Activated effector memory CD4-positive, alpha-beta T cell treated with anti-CD3 and anti-CD28 coated beads, Interleukin-2, amount 50 U/mL, for 16 hours (primary cell): ENCODE measurements at regions not wholly inside any gene's neighbourhood (a gene's known extent, or its start where the extent isn't known, plus 50 kb on each side); places are given as distances from the start of the nearest gene placed in this dataset.
"Not testable (repeated sequence)": the region's sequence is repeated elsewhere in the genome, so short reads cannot be mapped to it uniquely, and the experiment has no call there.

Experiments used
- DNase-seq: peaks from one replicate; pipeline ENCODE4 v3.0.0-alpha.2; 2020

DNA sequence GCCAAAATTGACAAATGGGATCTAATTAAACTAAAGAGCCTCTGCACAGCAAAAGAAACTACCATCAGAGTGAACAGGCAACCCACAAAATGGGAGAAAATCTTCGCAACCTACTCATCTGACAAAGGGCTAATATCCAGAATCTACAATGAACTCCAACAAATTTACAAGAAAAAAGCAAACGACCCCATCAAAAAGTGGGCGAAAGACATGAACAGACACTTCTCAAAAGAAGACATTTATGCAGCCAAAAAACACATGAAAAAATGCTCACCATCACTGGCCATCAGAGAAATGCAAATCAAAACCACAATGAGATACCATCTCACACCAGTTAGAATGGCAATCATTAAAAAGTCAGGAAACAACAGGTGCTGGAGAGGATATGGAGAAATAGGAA lies 261.4 kb upstream of the HNRNPA3 start:
- DNase-seq: not testable (repeated sequence)

DNA sequence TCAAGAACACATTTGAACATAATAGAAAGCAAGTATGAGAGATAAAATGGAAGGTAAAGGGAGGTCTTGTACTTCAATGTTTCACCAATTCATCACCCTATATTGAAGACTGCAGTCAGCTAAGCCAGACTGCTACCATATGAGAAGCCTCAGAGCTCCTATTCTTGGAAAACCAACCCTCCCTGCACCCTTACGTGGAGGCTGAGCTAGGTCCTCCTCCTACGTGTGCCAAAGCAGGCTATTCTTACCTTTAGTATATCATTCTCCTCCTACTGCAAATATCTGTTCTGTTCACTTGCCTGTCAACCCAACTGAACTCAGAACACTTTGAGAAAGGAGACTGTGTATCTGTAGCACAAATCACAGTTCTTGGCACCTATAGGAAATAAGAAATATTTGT lies 255.8 kb upstream of the HNRNPA3 start:
- DNase-seq: no peak

DNA sequence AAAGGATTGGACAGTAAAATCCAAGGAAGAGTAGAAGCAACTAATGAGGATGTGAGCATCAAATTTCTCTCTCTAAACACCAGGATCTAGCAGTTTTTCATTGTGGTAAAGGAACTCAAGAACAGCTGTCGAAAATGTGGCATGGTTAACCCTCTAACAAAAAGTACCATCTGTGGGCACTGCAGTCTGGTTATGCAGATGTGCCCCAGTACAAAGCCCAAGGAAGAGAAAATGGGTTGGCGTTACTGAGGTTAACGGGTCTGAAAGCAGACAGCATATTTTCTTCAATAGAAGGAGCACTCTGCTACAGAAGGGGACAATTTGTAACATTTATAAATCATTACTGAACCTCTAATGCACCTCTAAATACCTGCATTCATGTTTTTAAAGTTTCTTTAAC lies 253.0 kb upstream of the HNRNPA3 start:
- no peak for DNase-seq

DNA sequence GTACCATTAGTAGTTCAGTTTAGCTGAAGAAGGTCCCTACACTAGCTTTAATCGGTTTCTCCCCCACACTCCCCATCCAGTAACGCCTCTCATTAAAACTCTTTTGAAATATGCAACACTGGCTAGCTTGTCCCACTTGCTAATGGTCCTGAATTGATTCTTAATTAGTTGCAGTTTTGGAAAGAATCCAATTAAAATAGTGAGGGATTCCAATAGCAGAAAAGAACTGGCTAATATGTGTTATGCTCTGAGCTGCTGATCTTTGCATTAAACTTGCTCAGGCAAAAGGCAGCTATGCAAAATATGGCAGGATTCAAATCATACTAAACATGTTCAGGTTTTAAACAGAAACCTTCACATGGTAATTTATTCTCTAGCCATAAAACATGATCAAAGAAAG lies 252.5 kb upstream of the HNRNPA3 start:
- DNase-seq: no peak

DNA sequence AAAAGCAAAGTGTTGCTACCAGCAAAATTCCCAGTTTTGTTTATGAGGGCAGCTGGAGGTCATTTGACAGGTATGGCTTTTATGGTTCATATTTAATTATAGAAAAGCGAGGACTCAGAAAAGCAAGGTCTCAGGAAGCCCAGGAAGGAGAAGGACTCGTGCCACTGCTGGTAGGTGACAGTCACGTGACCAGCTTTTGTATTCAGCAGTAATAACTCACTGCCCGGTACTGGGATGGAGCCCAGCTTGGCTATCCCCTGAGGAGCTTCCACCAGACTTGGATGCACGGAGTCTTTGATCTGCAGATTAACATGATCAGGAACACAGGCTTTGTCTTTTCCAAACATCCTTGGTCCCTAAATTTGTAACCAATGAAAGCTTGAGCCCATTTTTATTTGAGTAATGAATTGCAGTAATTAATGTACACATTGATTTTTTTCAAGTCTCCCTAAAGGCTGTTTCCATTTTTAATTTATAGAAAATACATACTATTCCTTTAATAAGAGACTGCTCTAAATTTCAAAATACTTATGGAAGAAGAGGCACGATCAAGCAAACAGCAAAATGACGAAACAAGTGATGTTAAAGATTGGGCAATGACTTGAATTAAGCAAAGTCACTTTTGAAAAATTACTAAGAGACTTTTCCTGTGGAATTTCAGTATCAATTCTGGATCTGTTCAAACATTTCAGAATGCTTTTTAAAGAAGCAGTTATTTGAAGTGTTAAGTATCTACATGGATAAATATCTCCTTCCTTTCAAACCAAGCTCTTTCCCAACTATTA lies 251.7 kb upstream of the HNRNPA3 start:
- DNase-seq: no peak

DNA sequence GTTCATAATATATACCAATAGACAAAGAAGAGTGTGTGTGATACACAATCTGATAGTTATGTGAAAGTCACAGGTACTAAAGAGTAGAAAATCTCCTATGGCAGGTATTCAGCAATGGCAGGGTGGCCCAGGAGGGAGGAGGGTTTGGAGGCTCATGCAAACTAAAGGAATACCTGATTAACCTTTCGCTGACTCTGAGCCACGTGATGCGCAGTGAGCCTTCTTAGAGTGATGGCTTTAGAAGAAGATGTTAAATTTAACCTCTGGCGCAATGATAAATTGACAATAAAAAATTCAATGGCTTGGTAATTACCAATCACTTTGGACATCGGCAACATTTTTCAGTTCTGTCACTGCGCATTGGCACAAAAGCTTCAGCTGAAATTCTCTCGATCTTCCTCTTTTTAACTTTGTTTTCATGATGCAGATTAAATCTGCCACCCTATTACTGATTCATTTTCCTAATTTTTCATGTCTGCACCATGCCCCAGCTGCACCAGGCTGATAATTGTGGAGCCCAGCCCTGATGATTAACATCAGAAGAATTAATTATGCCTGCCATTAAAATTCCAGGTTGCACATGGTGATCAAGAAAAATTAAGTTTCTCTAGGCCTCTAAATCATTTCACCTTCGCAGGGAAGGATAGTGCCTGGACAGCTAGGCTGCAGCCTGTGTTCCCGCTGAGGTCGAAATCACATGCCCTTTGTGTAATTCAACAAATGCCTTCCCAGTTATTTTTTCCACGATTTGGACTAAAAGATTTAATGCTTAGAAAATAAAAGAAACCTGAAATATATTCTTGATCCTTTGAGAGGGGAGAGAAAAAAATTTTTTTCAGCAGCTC lies 250.6 kb upstream of the HNRNPA3 start:
- no peak for DNase-seq

DNA sequence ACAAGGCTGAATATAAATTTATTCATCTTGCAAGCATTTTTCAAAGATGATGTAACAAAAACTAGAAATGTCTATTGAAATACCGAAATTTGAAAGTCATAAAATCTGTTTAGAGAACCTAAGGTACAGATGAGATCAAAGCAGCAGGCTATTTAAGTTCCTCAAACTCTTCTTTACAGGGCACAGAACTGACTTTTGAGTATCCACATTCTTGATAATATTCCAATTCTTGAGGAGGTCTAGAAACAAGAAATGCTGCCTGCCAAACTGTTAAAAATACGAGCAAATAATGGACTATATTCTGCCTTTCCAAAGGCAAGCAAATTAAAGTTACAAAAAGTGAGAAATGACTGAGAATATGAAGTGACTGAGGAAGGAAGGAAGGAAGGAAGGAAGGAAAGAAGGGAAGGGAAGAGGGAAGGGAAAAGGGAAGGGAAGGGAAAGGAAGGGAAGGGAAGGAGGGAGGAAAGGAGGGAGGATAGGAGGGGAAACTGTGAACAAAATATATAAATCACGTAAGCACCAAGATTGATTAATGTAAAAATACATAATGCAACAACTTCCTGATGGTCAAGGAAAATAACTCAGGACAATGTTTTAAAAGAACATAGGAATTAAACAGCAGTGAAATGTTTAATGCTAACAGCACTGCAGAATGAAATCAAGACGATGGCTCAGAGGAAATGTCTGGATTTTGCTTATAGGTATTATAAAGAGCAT lies 248.9 kb upstream of the HNRNPA3 start:
- no peak for DNase-seq

DNA sequence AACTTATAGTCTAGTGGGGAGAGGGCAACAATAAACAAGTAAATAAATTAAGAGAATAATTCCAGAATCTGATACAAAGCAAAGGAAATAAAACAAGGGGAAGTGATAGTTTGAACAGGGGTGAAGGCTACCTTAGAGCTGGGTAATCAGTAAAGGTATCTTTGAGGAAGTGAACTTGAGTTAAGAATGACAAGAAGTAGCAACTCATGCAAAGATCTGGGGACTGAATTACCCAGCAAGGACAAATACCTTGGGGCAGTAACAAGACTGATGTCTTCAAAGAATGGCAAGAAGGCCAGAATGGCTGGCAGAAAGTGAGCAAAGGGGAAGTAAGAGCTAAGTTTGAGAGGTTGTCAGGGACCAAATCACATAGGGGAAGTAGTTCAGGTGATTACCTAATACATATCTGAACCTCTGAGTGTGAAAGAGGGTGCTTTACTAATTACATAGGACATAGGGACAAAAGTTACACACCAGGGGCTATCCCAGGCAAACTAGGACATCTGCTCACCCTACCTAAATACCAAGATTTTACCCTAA lies 244.6 kb upstream of the HNRNPA3 start:
- no peak for DNase-seq

DNA sequence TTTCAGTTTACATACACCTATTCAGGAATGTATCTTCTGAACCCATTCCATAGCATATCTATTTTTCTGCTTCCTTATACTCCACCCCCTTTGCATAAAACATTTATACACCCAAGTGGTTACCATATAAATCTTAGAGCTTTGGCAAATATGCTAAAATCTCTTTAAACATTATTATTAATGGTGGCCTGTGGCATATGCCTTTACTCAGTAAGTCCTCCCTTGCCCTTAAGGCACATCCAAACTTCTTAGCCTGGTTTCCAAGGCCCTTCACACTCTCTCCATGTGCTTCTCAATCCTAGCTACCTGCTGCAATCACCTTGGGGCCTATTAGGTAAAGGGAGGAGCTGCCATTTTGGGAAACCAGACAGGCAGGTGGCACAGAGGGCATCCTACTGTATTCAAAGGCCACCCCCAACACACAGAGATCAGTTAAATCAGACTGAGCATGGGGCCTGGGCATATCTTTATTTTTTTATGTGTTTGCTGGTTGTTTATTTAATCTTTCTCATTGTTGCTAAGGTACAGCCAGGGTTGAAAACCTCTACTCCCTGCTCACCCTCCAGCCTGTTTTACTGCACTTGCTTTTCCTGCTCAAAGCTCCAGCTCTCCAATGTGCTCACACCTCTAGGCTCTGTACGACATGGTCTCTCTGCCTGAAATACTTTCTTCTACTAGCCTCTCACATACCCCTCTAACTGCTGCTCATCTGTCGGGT lies 242.8 kb upstream of the HNRNPA3 start:
- no peak for DNase-seq

DNA sequence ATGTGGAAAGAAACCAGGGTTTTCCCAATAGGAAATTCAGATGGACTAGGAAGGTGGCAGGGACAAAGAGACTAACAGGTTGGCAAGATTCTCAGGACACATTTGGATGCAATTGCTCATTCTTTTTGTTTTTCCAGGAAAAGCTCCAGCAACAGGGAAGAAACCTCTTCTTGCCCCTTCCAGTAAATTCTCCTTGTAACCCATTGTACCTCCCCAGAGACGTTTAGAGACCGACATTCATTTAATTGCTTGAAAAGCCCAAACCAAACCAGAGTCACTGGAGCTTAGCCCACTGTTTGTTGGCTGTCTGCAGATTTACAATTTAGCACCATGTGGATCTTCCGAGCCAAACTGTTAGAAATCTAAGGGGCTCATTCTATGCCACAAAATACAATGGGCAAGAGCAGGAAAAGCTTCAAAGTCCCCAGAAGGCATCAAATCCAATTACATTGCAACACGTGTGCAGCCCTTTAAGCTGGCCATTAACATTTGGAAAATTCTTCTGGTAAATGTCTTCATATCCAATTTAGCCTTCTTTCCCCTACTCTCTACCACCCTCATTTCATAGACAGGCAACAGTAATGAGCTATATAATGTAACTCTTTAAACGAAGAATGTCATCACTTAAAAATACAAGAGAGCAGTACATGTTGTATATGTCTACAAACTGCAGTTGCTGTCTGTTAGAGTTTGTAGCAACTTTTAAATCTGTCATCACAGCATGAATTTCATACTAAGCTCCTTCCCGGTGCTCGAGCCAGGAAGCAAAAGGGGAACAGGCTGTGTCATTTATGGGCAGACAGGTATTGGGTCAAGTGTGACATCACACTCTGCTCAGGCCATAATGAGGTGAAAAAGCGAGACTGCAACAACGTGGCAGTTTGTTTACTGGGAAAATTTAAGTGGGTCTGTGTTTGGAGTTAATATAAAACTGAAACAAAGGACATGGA lies 235.6 kb upstream of the HNRNPA3 start:
- no peak for DNase-seq

DNA sequence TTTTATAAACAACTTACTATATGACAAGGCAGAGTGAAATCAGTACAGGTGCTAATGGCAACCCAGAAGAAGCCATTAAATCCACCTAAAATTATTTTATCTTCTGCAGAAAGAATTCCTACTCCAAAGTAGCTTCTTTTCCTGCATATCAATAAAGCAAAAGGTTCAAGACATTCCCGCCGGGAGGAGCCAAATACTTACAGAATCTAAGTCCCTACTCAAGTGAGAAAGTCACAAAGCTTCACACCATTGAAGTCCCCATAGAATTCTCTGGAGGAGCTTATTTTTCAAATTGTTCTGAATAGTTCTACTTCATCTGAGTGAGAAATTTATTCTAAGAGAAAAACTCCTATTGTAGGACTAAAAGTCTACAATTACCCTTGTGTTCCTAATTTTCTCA lies 233.7 kb upstream of the HNRNPA3 start:
- DNase-seq: no peak

DNA sequence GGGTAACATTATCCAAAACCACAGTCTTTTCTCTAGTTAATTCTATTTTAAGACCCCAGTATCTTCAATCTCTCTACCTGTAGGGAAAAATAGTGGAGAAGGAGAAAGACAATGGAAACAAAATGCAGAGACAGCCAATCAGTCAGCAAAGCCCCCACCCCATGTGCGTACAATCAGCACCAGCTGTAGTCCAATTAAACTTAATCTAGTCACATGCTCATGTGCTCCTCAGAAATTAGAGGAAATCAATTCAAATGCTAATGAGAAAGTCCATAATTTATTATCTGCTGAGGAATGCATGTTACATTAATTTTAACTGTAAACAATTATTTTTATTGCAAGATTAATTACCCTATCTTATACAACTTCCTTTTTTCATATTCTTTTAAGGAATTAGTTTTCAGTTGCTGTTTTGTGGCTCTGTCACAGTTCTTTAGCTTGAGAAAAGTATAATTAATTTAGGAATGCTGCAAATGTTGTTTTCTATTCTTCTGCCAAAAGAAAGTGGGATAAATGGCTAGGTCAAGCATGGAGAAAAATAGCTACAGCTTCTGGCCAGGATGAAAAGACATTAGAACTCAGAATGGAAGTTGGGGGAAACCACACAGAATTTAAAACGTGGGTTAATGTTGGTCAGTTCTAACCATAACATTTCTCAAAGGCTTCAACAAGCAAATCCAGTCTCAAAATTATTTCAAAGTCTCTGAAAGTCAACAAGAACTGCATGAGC lies 232.4 kb upstream of the HNRNPA3 start:
- no peak for DNase-seq

DNA sequence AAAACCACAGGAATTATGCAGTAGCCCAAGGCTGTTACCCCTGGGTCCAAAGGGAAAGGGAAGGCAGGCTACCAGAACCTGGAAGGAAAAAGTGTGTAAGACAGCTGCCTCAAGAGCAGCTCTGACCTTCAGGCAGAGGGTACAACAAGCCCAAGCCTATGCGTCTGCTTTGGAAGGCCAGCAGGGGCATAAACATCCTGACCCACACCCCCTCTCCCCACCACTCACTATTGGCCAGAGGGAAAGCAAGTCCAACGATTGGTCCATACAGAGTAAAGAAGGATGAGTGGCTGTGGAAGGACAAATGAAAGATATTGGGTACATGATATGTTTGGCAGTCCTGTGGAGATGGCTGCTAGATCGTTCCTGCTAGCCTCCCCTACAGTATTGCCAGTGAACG lies 227.6 kb upstream of the HNRNPA3 start:
- no peak for DNase-seq

DNA sequence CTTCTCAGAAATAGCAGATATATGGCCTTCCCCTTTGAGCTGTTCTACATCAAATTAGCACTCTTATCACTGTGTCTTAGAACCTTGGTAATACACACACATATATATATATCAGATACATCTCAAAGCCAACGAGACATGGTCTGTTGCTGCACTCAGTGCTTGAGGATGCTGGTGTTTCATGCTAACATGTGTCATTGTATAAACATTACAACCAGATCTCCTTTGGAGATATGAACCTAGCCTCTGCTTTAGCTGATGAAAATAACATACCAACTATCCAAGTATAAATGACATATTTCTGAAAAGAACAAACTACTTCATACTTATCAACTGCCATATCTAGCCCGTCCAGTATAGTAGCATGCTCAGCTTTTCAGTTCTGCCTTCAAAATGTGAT lies 226.7 kb upstream of the HNRNPA3 start:
- no peak for DNase-seq

DNA sequence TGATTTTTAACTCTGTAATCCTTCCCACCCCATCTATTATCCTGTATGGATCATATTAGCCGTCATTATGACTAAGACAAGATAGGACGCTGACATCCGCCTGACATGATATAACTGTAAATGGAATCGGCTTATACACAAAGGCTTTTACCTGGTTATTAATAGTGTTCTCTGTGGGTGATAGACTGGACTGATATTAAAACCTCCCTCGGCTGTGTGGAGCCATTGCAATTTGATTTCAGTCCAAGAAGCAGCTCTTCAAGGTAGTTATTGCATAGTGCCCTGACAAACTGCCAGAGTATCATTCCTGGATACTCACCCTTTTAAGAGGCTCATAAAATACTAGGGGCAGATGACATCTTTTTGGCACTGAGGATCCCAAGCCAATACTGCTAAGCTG lies 226.1 kb upstream of the HNRNPA3 start:
- DNase-seq: no peak

DNA sequence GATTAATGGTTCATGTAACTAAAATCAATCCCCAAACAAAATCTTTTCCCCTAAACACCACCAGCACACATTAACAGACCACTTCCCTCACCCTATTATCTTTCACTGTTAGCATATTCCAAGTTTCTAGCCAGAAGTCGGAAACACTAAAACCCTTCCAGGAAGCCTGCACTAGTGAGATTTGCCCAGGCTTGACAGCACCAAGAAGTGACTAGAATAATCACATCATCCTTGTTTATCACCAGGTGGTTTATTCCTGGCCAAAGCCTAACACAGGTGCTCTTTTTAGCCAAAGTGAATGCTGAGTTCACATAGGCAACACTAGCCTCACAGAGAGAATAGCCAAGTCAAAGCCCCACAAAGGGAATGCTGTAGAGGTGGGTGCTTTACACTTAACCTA lies 221.2 kb upstream of the HNRNPA3 start:
- no peak for DNase-seq

DNA sequence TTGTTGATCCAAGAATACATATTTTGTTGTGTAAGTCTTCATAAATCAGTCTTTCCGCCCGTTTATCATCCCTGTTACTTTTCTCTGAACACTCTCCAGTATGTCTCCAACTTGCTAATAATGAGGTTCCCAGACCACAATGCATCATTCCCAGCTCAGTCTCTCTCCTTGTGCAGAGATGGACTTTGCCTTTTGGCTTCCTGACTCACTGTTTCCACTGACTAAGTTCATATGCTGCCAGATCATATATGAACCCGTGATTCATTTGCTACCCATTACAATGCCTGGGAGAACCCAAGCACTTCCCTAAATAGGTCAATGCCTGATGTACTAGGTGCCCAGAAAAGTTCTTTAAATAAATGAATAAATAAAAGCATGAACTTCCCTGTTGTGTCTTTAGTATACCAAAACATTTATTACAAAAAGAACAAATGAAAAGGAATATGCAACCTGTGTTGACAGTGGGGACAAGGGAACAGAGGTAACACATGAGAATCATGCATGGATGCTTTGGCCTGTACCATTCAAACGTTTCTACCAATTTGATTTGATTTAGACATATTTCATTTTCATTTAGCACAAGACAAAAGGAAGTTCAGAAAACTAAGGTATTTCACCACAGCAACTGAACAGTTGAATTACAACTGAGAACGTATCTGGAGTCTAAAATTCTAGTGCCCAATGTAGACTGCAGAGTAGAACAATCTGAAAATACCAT lies 215.4 kb upstream of the HNRNPA3 start:
- no peak for DNase-seq

DNA sequence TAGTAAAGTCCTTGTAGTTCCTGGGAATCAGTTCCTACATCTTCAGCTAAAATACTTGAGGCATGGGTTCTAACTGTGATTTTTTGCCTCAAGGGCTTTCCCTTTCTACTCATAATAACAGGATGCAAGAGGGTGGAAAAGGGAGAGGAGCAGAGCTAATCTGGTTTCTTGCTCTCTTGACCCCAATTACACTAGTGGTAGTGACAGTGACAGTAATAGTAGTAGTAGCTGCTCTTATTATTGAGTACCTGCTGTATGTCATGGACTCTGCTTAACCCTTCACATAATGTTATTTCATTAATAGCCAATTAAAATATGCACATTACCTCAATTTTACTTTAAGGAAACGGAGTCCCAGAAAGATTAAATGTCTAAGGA lies 214.8 kb upstream of the HNRNPA3 start:
- DNase-seq: no peak

DNA sequence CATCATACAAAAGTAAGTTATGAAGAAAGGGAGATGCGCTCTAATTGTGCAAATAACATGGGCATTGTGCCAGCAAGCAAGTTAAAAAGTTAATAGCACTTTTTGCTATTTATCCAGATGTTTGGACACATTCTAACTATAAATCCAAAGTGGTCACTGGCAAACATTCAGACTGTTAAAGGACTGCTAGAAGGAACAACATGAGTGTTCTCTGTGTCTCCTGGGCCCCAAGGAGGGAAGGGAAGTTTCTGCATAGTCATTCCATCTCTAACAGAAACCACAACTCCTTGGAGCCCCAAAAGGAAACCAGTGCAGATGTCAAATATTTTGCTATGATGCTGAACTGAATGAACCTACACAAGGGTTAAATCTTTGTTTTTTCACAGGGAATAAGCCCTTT lies 213.3 kb upstream of the HNRNPA3 start:
- DNase-seq: no peak

DNA sequence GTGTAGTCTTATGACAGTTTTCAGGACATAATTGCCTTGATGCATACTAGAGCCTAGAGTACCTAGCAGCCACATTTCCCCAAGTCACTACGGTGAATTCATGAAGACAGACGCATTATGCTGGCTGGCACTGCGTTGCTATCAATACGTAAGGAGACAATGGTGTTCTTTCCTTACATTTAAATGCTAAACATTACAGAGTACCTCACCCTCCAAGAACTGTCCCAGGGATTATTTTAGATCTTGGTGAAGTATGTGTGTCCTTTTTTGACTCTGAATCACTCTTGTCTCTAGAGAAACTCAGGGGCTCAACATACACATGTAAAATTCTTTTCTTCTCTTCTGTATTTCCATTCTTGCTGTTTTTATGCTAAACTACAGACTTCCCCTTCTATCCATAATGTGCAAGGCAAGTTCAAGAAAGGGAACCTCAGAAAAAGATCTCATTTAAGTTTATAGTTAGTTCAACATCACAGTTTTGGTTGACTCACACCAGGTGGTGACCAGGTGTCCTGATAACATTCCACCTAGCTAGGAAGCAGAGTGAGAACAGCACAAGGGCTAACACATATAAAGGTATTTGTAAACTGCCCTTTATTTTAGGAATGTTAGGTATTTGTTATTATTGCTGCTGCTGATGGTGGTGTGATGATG lies 212.4 kb upstream of the HNRNPA3 start:
- no peak for DNase-seq
